Liver (tissue), 3 donors: ENCODE measurements at regions not wholly inside any gene's neighbourhood (a gene's known extent, or its start where the extent isn't known, plus 50 kb on each side); places are given as distances from the start of the nearest gene placed in this dataset.

ENCODE experiments used
- CTCF ChIP-seq: fragments of 150-350 bp; IDR thresholded peaks from 2 replicates; pipeline ENCODE4 v1.5.1; 2017; ENCODE audit warnings: improper control_type of control experiment, low read depth, low read length; ENCODE audit not compliant: missing input control
- EGR1 ChIP-seq, 2 donors: IDR thresholded peaks; 2 replicates each; pipeline ENCODE4 v1.6.1; 2016 to 2018; ENCODE audit warnings: antibody characterized with exemption in 2 of 2, low read depth in 2 of 2
- RAD21 ChIP-seq, 2 donors: IDR thresholded peaks; 2 replicates each; pipeline ENCODE4 v1.6.1; 2016; ENCODE audit warnings: antibody characterized with exemption in 2 of 2, mild to moderate bottlenecking in 2 of 2
- REST ChIP-seq: IDR thresholded peaks from 2 replicates; pipeline ENCODE4 v1.6.1; 2016; ENCODE audit warnings: antibody characterized with exemption, mild to moderate bottlenecking
- TAF1 ChIP-seq: conservative IDR thresholded peaks from 2 replicates; pipeline ENCODE4 v1.6.1; 2016; ENCODE audit warnings: antibody characterized with exemption, mild to moderate bottlenecking
- ZBTB33 ChIP-seq: IDR thresholded peaks from 2 replicates; pipeline ENCODE4 v1.6.1; 2016; ENCODE audit warnings: antibody characterized with exemption
- donor health status: healthy.
- donor health status: healthy.

DNA sequence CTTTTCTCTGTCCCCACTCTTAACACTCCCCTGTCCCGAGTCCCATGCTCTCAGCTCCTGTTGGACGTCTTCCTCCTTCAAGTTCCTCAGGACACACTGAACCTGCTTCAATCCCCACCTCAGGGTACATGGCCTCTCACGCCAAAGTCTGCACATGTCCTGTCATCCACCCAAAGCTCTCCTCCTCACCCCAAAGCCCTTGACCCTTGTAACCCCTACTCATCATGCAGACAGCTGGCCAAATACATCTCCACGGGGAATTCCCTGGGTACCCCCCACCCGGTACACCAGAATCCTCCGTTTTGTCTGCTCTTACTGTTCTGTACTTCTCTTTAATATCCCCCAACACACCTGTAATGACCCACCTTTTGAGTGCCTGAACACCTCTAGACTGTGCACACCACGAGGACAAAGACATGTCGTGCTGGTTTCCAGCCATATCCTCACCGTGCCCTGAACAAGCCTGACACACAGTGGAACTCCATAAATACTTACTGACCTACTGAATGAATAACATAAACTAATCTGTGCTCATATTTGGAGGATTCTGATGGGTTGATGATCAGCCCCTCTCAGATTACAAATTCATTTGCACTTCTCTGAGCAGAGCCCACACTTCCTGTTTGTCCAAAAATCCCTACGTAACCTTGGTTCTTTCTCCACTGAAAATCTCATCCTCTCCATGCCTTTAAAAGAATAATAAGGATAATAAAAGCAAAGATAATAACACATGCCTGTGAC is 66.8 kb upstream of the EYA2 start:
- TF ChIP-seq CTCF (no peak), TAF1 (no peak), REST (no peak), ZBTB33 (no peak), RAD21 (IDR thresholded peaks at IDR 0.05) (no peak), EGR1 (IDR thresholded peaks at IDR 0.05; ENCODE audit: low read depth in 2 of 2) (no peak)
